HUES6 (cell line): ENCODE measurements at regions not wholly inside any gene's neighbourhood (a gene's known extent, or its start where the extent isn't known, plus 50 kb on each side); places are given as distances from the start of the nearest gene placed in this dataset.

Experiments
- H3K27ac ChIP-seq: 2 replicates; pipeline ENCODE4 v1.7.0; 2013; ENCODE audit warnings: low read depth, mild to moderate bottlenecking, low read length, inconsistent platforms
- H3K27me3 ChIP-seq: 2 replicates; pipeline ENCODE4 v1.6.1; 2013; ENCODE audit warnings: low read length; ENCODE audit not compliant: control insufficient read depth, insufficient read depth
- H3K36me3 ChIP-seq: 2 replicates; pipeline ENCODE4 v1.6.1; 2013; ENCODE audit warnings: low read length; ENCODE audit not compliant: control insufficient read depth, insufficient read depth
- H3K4me1 ChIP-seq: 2 replicates; pipeline ENCODE4 v1.6.1; 2013; ENCODE audit warnings: low read length; ENCODE audit not compliant: control insufficient read depth, insufficient read depth
- H3K4me3 ChIP-seq: 2 replicates; pipeline ENCODE4 v1.5.1; 2013; ENCODE audit warnings: low read depth, low read length
- H3K9ac ChIP-seq: one replicate; pipeline ENCODE4 v1.6.1; 2013; ENCODE audit warnings: mild to moderate bottlenecking, low read length
- H3K9me3 ChIP-seq: 2 replicates; pipeline ENCODE4 v1.6.1; 2013; ENCODE audit warnings: low read depth, low read length; ENCODE audit not compliant: control insufficient read depth, insufficient read depth

GRCh38 chr1:182122256-182122912, 60.9 kb upstream of the ZNF648 start:
- no peak overlapping the region for H3K4me3 ChIP-seq
- H3K4me1 ChIP-seq: no peaks in the 10 kb centered on the region
- H3K36me3 ChIP-seq: no peaks in the 10 kb centered on the region
- no peak overlapping the region for H3K27ac ChIP-seq
- no peaks in the 10 kb centered on the region for H3K27me3 ChIP-seq
- H3K9ac ChIP-seq: no peak overlapping the region
- H3K9me3 ChIP-seq: no peaks in the 10 kb centered on the region

GRCh38 chr1:182121787-182122186, 60.3 kb upstream of the ZNF648 start:
- Histone ChIP-seq H3K9ac (no peak overlapping the region), H3K27ac (no peak overlapping the region), H3K9me3 (no peaks in the 10 kb centered on the region), H3K4me3 (no peak overlapping the region), H3K27me3 (no peaks in the 10 kb centered on the region), H3K4me1 (no peaks in the 10 kb centered on the region), H3K36me3 (no peaks in the 10 kb centered on the region)

- Histone ChIP-seq H3K27ac (no peak overlapping the region), H3K4me3 (no peak overlapping the region), H3K4me1 (no peaks in the 10 kb centered on the region), H3K36me3 (no peaks in the 10 kb centered on the region), H3K9me3 (no peaks in the 10 kb centered on the region), H3K27me3 (no peaks in the 10 kb centered on the region), H3K9ac (no peak overlapping the region)
These were observed 59.1 kb upstream of the ZNF648 start for GRCh38 chr1:182120411-182121258.

- Histone ChIP-seq H3K4me3 (no peak overlapping the region), H3K27me3 (no peaks in the 10 kb centered on the region), H3K9ac (no peak overlapping the region), H3K36me3 (no peaks in the 10 kb centered on the region), H3K9me3 (no peaks in the 10 kb centered on the region), H3K27ac (no peak overlapping the region), H3K4me1 (peaks cover under 1% of the 10 kb centered on the region; the same call in 1 of the 2 replicates)
These were observed 58.1 kb upstream of the ZNF648 start for GRCh38 chr1:182119631-182120030.

- Histone ChIP-seq H3K9me3 (no peaks in the 10 kb centered on the region), H3K27ac (no peak overlapping the region), H3K4me1 (peaks cover 8% of the 10 kb centered on the region)
These were observed 57.3 kb upstream of the ZNF648 start for GRCh38 chr1:182118851-182119250.

GRCh38 chr1:182114627-182115023, 53.1 kb upstream of the ZNF648 start:
- H3K36me3 ChIP-seq: no peaks in the 10 kb centered on the region
- no peak overlapping the region for H3K4me3 ChIP-seq
- H3K4me1 ChIP-seq: peaks cover 8% of the 10 kb centered on the region
- H3K27me3 ChIP-seq: no peaks in the 10 kb centered on the region
- H3K9me3 ChIP-seq: no peaks in the 10 kb centered on the region
- no peak overlapping the region for H3K27ac ChIP-seq
- H3K9ac ChIP-seq: no peak overlapping the region

More at GRCh38 chr1:182118851-182119250, 57.3 kb upstream of the ZNF648 start:
- H3K36me3 ChIP-seq: no peaks in the 10 kb centered on the region
- H3K9ac ChIP-seq: no peak overlapping the region
- H3K27me3 ChIP-seq: no peaks in the 10 kb centered on the region
- H3K4me3 ChIP-seq: no peak overlapping the region

- Histone ChIP-seq H3K4me1 (peaks cover 8% of the 10 kb centered on the region), H3K27ac (no peak overlapping the region), H3K9ac (no peak overlapping the region), H3K27me3 (no peaks in the 10 kb centered on the region), H3K9me3 (no peaks in the 10 kb centered on the region), H3K4me3 (no peak overlapping the region), H3K36me3 (no peaks in the 10 kb centered on the region)
These were observed 52.5 kb upstream of the ZNF648 start for GRCh38 chr1:182113879-182114626.

- H3K27me3 ChIP-seq: no peaks in the 10 kb centered on the region
- H3K4me1 ChIP-seq: peaks cover 8% of the 10 kb centered on the region
- no peak overlapping the region for H3K4me3 ChIP-seq
- H3K27ac ChIP-seq: no peak overlapping the region
- no peak overlapping the region for H3K9ac ChIP-seq
- H3K36me3 ChIP-seq: no peaks in the 10 kb centered on the region
- peaks cover 7% of the 10 kb centered on the region; the same call in 1 of the 2 replicates for H3K9me3 ChIP-seq
These were observed 50.0 kb upstream of the ZNF648 start for GRCh38 chr1:182111496-182111895.
